Lower lobe of right lung (tissue), 2 donors: ENCODE measurements at regions not wholly inside any gene's neighbourhood (a gene's known extent, or its start where the extent isn't known, plus 50 kb on each side); places are given as distances from the start of the nearest gene placed in this dataset.

ENCODE experiments used
- ATAC-seq, 2 donors: fragments of 200-7000 bp; cut with Tn5 transposase; one replicate each; pipeline ENCODE4 v1.9.1; 2020 to 2022; ENCODE audit warnings: mild to moderate bottlenecking in 2 of 2, moderate library complexity in 2 of 2
- DNase-seq: peaks from one replicate; pipeline ENCODE4 v3.0.0-alpha.2; 2020
- H3K27ac ChIP-seq: fragments of 200-600 bp; one replicate; pipeline ENCODE4 v1.8.0; 2022
- H3K27me3 ChIP-seq: fragments of 200-600 bp; one replicate; pipeline ENCODE4 v1.8.0; 2022; ENCODE audit warnings: low read depth
- H3K36me3 ChIP-seq: fragments of 200-600 bp; one replicate; pipeline ENCODE4 v1.8.0; 2022; ENCODE audit warnings: mild to moderate bottlenecking
- H3K4me1 ChIP-seq: fragments of 200-600 bp; one replicate; pipeline ENCODE4 v1.8.0; 2022
- H3K4me3 ChIP-seq: fragments of 200-600 bp; one replicate; pipeline ENCODE4 v1.8.0; 2022; ENCODE audit warnings: mild to moderate bottlenecking
- H3K9me3 ChIP-seq: fragments of 200-600 bp; one replicate; pipeline ENCODE4 v1.8.0; 2022
- intact Hi-C: fragments of 100-400 bp; cut with DNase I; formaldehyde crosslinking; loops from one replicate; pipeline ENCODE4 v1.11.0; 2022
- TF ChIP-seq, protein P1 (sequence below): fragments of 200-600 bp; IDR thresholded peaks from one replicate; pipeline ENCODE4 v1.8.0; 2022; ENCODE audit warnings: antibody characterized with exemption, mild to moderate bottlenecking
- donor health status: DM: no; HTN: yes; CAD: no; lungs with severe emphysema.

DNA sequence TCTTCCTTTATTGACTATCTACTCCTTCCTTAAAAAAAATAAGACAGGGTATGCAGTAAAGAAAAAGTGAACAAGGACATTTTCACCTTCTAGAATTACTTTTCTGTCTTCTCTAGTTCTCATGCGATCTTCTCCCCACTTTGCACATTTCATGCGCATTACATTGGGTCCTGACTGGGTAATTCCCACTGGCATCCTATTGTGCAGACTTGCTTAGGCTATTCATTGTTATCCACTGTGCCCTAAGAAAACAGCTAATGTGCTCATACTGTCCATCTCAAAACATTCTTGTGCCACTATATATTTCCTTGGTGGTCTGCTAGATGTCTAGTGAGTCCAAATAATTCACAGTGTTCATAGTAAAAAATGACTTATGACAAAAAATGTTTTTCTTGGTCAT lies 447.4 kb upstream of the ROBO1 start:
- no peaks in the 10 kb centered on the region for H3K9me3 ChIP-seq
- DNase-seq (no peak), ATAC-seq (no peak)
- no peaks in the 10 kb centered on the region for H3K36me3 ChIP-seq
- intact Hi-C loops: no loop called here
- H3K27ac ChIP-seq: no peak overlapping the region
- TF ChIP-seq, protein P1, sequence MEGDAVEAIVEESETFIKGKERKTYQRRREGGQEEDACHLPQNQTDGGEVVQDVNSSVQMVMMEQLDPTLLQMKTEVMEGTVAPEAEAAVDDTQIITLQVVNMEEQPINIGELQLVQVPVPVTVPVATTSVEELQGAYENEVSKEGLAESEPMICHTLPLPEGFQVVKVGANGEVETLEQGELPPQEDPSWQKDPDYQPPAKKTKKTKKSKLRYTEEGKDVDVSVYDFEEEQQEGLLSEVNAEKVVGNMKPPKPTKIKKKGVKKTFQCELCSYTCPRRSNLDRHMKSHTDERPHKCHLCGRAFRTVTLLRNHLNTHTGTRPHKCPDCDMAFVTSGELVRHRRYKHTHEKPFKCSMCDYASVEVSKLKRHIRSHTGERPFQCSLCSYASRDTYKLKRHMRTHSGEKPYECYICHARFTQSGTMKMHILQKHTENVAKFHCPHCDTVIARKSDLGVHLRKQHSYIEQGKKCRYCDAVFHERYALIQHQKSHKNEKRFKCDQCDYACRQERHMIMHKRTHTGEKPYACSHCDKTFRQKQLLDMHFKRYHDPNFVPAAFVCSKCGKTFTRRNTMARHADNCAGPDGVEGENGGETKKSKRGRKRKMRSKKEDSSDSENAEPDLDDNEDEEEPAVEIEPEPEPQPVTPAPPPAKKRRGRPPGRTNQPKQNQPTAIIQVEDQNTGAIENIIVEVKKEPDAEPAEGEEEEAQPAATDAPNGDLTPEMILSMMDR: no peak
- no peak overlapping the region for H3K4me3 ChIP-seq
- no peaks in the 10 kb centered on the region for H3K27me3 ChIP-seq
- H3K4me1 ChIP-seq: no peaks in the 10 kb centered on the region

DNA sequence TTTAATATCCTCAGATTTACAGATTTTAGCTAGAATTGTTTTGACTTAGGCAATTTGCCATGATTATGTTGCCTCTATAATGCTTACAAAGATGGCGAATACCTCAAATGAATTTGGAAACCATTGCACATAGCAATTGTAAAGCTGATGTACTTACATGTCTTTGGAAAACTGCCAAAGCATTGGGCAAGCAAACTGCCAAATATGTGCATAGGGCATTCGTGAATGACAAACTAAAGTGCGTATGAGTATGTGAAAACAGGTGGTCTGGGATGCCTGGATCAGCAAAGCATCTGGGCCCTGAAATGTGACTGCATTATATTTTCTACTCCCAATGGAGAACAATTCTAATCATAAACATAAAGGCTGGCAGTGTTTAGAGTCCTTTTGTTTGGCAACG lies 445.3 kb upstream of the ROBO1 start:
- intact Hi-C loops: no loop called here
- no peak for ATAC-seq
- Histone ChIP-seq H3K27me3 (no peaks in the 10 kb centered on the region), H3K27ac (no peak overlapping the region), H3K4me1 (no peaks in the 10 kb centered on the region), H3K4me3 (no peak overlapping the region), H3K36me3 (no peaks in the 10 kb centered on the region), H3K9me3 (no peaks in the 10 kb centered on the region)
- DNase-seq: no peak
- TF ChIP-seq, protein P1: no peak

- Histone ChIP-seq H3K9me3 (no peaks in the 10 kb centered on the region), H3K4me1 (no peaks in the 10 kb centered on the region), H3K4me3 (no peak overlapping the region), H3K36me3 (no peaks in the 10 kb centered on the region), H3K27ac (no peak overlapping the region), H3K27me3 (no peaks in the 10 kb centered on the region)
- DNase-seq (no peak), ATAC-seq (no peak)
- intact Hi-C loops: no loop called here
- TF ChIP-seq, protein P1: no peak
Measured at GRCh38 chr3:80192936-80193335, 425.1 kb upstream of the ROBO1 start.

DNA sequence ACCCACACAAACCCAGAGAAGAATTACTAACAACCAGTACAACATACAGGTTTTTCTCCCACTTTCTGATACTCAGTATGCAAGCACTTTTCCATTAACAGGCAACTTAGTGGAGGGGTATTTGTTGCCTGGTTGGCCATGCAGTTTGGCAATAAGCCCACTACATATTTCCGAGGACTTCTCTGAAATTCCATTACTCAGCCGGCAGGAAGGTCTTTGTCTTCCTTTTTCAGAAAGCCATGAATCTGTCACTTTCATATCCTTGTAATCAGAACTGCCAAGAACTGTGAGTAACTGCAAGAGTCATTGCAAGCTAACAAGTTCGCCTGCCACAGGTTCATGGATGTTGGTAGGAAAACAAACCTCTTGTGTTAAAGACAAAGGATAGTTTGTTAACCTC lies 422.3 kb upstream of the ROBO1 start:
- Histone ChIP-seq H3K4me1 (no peaks in the 10 kb centered on the region), H3K36me3 (no peaks in the 10 kb centered on the region), H3K9me3 (no peaks in the 10 kb centered on the region), H3K27ac (no peak overlapping the region), H3K4me3 (no peak overlapping the region), H3K27me3 (no peaks in the 10 kb centered on the region)
- TF ChIP-seq, protein P1: no peak
- ATAC-seq: no peak
- intact Hi-C loops: no loop called here
- no peak for DNase-seq

- H3K27ac ChIP-seq: no peak overlapping the region
- TF ChIP-seq, protein P1: no peak
- H3K4me1 ChIP-seq: no peaks in the 10 kb centered on the region
- no peaks in the 10 kb centered on the region for H3K27me3 ChIP-seq
- H3K4me3 ChIP-seq: no peak overlapping the region
- intact Hi-C loops: no loop called here
- no peaks in the 10 kb centered on the region for H3K36me3 ChIP-seq
- H3K9me3 ChIP-seq: no peaks in the 10 kb centered on the region
- no peak for ATAC-seq
- DNase-seq: no peak
Measured at GRCh38 chr3:80187981-80188380, 420.2 kb upstream of the ROBO1 start.

DNA sequence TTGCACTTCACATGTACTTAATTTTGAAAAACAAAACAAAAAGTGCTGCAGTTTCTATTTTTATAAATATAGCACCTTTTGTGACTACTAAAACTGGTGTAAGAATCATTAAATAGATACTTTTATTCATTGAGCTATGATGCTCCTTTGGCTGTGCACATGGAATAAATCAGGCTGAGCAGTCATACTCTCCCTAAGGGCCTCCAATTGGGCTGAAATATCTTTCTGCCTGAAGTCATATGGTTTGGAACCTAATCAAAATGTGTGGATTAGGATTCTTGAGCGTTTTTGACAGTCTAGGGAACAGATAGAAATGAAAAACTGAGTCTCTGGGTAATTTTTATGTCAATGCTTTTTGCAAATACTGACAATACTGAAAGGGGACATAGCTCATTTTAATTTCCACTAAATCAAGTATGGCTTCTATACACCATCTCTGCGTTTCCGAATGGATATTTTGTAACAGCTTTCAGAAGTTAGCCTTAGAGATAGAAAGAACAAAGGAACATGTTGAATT lies 392.2 kb upstream of the ROBO1 start:
- Histone ChIP-seq H3K27me3 (no peaks in the 10 kb centered on the region), H3K27ac (no peak overlapping the region), H3K4me1 (no peaks in the 10 kb centered on the region), H3K4me3 (no peak overlapping the region), H3K9me3 (no peaks in the 10 kb centered on the region), H3K36me3 (no peaks in the 10 kb centered on the region)
- DNase-seq (no peak), ATAC-seq (no peak)
- intact Hi-C loops: no loop called here
- TF ChIP-seq, protein P1: no peak
